Amniotic stem cell (primary cell): ENCODE measurements at regions not wholly inside any gene's neighbourhood (a gene's known extent, or its start where the extent isn't known, plus 50 kb on each side); places are given as distances from the start of the nearest gene placed in this dataset.
"Not testable (repeated sequence)": the region's sequence is repeated elsewhere in the genome, so short reads cannot be mapped to it uniquely, and the experiment has no call there.

Experiments used
- DNase-seq: peaks from one replicate; lab custom pipeline; 2025; lab: John Stamatoyannopoulos, UW

DNA sequence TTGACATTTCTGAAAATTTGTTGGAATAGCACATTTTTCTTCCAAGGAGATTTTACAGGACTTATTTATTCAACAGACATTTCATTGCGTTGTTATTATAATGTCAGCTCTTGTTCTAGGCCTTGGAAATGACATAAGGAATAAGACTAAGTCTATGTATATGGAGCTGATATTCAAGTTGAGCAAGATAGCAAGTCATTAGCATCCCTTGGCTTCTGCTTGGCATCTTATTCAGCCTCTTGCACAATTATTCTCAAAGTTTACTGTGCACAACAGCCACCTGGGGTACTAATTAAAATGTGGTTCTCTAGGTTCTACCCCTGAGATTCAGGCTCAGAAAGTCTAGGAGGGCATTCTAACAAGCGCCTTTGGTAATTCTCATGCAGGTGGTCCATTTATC, 304.8 kb upstream of the DDI1 start:
- DNase-seq: no peak

DNA sequence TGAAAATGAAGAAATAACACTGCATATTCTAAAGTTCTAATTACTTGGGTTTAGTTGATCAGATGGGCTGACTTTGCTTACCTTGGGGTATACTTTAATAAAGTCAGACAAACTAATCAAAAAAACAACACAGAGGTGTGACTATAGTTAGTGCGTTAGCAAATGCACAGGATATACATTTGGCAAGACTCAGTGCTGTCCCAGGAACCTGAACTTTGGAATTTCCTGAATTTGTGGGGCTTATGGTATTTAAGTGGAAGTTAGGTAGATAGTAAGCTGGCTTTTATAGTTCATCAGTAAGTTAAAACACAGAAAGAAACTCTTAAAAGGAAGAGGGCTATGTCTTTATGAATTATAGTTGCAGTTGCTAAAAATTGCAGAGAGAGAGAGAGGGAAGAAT, 302.6 kb upstream of the DDI1 start:
- no peak for DNase-seq

DNA sequence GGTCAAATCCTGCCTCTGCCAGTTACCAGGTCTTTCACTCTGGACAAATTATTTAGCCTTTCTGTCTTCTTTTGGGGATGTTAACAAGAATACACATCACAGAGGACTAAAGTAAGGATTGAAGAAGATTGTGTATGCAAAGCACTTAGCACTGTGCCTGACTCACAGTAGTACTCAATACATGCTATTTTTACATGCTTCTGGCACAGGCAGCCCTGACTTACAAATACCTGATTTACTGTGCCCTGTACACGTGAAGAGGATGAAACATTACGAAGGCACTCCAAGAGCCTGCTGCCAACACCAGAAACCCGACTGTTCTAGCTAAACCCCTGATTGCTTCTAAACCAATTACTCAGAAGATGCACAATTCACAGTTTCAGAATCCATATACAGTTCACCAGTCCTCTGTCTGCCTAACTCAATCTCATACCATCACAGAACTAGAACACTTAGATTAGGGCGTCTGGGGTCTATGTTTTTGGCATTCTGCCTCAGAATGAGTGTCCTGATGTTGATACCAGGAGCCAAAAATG, 300.9 kb upstream of the DDI1 start:
- no peak for DNase-seq

DNA sequence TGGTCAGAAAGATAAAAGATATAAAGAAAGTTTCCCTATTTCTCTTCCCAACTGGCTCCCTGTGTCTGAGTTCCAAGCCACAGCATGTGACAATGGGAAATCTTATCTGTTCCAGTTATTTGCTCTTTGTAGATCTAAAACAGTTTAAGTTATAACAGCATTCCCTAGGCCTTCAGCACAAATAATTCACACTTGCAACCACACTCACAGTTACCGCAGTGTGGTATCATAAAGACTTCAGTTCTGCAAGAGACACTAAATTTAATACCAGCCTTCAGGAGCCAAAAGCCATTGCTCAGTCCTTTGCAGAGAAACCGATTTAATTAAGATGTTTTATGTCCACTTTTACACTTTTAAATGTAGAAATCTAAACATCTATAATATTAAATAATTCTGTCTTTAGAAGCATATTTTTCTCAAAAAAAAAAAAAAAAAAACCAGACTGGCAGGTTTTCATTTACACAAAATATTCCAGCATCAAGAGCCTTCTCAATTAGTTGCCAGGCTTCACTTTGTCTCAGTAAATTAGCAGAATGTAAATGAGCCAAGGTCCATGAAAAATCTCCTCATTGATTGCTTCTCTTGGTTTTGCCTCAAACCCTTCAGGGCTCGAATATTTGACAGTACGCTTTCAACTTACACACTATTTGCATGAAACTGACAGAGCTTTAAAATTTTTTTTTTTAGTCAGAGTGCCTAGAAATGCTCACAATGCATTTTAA, 300.0 kb upstream of the DDI1 start:
- no peak for DNase-seq

DNA sequence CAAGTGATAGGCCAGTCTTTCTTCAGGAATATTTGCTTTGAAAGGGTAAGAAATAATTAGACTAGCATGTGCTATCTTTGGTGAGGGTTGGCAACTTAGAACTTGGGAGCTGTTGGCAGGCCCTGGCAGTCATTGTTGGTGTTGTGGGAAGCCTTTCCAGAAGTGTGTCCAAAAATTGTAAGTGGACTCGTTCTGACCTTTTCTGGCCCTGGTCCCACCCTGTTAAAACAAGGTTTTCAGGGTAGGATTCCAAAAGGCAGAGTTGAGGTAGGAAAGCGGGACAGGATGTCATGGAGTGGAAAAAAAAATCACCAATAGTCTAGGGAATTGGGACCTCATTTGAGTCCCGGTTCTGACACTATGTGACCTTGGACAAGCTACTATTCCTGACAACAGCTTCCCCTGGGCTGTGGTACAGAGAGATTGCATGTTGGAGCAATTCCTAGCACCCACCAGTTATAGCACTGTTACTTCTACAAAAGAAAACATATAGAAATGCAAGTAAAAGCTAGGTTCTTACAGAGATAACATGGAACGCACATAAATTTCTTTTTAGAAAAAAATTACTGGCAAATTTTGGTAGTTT, 299.3 kb upstream of the DDI1 start:
- DNase-seq: no peak

DNA sequence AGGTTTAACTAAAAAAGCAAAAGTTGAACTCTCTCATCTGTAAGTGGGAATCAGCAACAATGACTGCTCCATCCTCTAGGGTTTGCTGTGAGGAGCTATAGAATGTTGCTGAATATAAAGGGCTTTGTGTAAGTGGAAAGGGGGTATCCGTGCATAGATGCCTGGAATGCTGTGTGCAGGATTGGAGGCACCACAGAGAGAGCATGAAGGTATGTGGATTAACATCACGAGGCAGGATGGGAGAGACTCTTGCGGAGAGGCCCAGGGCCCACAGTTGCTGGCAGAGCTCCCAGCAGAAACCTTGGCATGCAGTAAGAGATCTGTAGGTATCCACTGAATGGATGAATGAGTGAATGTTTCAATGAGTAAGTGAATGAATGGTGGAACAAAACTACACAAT, 298.7 kb upstream of the DDI1 start:
- DNase-seq: no peak

DNA sequence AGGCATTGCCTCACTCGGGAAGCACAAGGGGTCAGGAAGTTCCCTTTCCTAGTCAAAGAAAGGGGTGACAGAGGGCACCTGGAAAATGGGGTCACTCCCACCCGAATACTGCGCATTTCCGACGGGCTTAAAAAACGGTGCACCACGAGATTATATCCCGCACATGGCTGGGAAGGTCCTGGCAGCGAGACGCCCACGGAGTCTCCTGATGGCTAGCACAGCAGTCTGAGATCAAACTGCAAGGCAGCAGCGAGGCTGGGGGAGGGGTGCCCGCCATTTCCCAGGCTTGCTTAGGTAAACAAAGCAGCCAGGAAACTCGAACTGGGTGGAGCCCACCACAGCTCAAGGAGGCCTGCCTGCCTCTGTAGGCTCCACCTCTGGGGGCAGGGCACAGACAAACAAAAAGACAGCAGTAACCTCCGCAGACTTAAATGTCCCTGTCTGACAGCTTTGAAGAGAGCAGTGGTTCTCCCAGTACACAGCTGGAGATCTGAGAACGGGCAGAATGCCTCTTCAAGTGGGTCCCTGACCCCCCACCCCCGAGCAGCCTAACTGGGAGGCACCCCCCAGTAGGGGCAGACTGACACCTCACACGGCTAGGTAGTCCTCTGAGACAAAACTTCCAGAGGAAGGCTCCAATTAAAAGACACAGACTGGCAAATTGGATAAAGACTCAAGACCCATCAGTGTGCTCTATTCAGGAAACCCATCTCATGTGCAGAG, 297.2 kb upstream of the DDI1 start:
- not testable (repeated sequence) for DNase-seq

DNA sequence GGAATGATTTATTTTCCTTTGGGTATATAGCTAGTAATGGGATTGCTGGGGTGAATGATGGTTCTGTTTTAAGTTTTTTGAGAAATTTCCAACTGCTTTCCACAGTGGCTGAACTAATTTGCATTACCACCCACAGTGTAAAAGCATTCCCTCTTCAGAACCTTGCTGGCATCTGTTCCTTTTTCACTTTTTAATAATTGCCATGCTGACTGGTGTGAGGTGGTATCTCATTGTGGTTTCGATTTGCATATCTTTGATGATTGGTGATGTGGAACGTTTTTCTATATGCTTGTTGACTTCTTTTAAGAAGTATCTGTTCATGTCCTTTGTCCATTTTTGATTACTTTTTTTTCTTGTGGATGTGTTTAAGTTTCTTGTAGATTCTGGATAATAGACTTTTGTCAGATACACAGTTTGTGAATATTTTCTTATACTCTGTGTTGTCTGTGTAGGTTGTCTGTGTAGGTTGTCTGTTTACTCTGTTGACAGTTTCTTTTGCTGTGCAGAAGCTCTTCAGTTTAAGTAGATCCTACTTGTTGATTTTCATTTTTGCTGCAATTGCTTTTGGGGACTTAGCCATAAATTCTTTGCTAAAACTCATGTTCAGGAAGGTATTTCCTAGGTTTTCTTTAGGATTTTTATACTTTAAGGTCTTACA, 291.8 kb upstream of the DDI1 start:
- no peak for DNase-seq

DNA sequence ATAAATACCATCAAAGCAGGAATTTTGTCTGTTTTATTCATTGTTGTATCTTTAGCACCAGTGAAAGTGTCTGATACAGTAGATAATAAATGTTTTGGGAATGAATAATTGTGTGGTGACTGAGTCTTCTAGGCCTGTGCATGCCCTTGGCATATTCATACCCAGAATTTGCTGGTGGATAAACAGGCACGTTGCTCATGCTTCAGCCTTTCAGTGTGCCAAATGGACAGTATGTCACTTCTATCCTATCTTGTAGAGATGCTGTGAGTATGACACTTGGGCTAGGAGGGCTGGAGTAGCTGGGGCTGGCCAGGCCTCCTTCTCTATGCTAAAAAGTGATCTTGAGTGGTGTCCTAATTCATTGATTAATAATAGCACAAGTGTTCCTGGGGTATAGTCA, 287.3 kb upstream of the DDI1 start:
- no peak for DNase-seq

DNA sequence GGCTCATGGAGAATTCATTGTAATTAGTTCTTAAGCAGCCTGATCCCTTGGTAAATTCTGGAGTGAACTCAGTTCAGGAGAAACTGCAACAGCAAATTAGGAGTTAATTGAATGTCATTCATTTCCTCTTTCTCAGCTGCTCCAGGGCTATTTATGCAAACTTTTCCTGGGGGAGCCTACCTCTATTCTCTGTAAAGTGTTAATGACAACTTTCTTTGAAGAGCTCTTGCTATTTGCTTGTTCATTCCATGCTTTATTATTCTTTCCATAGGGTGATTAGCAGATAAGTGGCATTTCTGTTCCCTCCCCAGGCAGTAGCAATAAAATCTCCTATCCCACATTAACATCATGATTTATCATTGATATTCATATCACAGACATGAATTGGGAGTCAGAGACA, 267.6 kb upstream of the DDI1 start:
- DNase-seq: no peak

DNA sequence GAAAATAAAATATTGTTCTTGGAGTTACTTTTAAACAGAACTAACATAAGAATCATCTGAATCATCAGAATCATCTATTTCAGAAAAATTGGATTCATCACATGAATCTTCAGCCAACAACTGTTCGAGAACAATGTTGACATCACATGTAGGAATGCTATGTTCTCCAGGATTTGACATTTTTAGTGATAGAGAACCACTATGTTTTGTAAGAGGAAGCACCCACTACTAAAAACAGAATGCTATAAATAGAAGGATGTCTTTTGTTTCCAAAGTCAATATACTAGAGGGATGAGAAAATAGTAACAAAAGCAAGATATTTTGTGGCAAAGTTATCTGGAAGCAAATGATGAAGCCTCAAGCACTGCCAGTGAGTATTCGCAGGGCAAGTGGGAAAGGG, 263.4 kb upstream of the DDI1 start:
- DNase-seq: no peak

DNA sequence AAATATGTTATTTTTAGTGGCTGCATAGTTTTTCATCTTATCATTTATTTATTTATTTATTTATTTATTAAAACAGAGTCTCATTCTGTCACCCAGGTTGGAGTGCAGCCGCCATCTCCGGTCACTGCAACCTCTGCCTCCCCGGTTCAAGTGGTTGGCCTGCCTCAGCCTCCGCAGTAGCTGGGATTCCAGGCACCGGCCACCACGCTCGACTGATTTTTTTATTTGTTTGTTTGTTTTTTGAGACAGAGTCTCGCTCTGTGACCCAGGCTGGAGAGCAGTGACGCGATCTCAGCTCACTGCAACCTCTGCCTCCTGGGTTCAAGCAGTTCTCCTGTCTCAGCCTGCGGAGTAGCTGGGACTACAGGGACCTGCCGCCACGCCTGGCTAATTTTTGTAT, 262.9 kb upstream of the DDI1 start:
- no peak for DNase-seq

DNA sequence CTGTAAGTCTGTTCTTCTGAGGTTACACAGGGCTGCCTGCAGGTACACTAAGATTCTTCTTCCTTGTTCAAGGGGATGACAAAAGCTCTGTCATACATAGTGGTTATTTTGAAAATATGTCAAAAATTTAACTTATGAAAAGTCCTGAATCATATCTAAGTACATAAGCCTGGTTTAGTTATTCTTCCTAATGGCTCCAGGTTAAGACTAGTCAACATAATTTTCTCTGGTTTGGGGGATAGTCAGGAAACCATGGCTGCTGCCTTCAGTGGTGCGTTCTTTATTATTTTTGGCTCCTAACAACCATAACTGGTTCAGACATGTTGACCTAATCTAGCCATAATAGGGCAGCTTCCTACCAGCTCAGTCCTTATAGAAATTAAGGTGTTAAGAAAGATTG, 257.4 kb upstream of the DDI1 start:
- DNase-seq: no peak

DNA sequence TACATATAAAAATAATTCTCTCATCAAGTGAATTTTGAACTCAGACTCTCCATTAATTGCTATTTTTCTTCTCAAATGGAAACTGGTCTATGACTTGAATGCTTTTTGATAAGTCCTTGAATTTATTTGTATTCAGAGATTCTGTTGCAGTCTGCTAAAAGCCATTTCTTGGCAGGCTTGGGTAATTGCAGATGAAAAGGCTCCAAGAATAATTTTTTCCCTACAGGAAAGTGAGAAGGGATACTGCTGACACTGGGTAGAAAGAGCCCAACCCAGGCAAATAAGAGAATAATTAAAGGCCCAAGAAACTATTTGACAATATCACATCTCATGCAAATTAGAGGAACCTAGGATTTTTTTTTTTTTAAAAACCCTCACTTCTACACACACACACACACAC, 246.5 kb upstream of the DDI1 start:
- DNase-seq: no peak

DNA sequence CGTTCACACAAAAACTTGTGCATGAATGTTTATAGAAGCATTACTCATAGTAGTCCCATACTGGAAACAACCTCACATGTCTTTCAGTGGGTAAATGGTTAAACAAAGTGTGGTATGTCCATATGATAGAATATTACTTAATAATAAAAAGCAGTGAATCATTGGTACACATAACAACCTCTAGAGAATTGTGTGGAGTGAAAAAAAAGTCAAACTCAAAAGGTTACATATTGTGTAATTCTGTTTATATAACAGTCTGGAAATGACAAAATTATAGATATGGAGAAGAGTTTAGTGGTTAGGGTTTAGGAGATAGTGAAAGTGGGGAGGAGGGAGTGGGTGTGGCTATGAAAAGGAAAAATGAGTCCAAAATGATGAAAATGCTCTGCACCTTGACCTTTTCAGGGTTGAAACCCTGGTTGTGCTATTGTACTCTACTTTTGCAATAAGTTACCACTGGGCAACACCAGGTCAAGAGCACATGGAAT, 243.4 kb upstream of the DDI1 start:
- no peak for DNase-seq

DNA sequence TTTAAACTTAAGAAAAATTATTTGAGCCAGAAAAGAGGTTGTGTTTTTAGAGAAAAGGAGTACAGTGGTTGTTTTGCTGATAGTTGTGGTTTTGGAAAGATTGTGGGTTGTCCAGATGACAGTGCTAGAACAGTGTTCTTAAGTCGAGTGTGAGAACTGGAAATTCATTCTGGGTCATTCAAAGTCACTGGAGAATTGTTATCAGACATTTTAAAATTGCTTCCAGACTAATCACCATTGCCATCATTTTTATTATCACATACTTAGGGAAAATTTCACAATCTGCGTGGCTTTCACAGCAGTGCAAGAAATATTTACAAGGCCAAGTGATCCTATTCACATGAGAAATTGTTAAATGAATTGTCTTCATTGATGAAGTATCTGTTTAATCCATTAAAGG, 242.2 kb upstream of the DDI1 start:
- DNase-seq: no peak

DNA sequence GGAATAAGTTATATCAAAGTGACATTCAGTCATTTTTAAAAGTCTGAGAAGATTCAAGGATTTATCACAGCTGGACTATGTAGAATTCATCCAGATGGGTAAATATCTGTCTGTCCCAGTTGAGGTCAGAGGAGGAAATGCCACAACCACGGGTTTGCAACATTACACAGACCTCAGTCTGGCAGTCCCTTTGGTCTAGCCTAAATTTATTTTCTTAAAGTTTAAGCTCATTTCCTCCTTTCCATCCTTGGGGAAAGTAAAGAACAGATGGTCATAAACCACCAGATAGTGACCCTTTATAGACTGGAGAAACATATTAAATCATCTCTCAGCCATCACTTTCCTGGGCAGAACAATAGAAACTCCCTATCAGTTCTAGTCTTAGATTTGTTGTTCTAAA, 238.4 kb upstream of the DDI1 start:
- DNase-seq: no peak

DNA sequence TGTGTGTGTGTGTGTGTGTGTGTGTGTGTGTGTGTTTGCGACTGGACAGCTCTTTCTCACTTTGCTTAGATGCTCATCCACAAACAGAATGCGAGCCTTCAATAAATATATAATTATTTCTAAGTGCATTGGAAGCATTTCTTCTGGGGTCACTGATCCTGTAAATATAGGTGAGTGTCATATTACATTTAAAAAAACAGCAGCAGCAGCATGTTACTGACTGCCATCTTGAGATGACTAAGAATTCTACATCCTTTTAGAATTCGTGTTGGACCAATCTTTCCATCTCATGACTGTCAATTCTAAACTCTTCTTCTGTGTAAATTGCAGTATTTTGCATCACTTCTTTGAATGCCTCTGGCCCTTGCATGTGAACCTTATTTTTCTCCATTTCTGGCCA, 238.0 kb upstream of the DDI1 start:
- no peak for DNase-seq

DNA sequence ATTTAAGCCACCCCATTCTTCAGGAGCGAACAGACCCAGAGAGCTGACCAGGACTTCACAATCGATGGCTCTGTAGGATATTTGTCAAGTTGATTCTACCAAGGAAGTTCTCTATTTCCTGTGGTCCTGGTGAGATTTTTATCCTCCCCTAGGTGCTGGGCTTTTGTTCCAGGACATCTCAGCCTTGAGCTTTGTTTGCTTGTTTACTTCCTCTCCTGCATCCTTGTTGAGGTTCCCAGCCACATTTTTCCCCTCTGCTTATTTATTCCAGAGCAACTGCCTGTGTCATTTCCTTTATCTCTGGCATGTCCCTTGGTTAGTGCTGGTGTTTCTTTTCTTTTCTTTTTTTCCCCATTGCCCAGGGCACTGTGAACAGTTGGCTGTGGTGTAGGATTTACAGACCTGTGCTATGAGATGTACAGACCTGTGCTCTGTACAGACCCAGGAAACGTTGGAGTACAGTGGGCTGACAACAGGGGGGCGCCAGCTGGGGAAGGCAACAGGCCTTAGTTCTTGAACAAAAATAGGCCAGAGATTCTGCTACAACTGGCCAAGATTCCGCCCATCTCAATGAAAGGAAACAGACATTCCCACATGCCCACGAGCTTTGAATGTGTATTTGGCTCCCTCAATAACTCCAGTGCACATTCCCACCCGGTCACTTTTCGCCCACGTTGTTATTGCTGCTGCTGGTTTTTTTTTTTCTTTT, 235.9 kb upstream of the DDI1 start:
- no peak for DNase-seq

DNA sequence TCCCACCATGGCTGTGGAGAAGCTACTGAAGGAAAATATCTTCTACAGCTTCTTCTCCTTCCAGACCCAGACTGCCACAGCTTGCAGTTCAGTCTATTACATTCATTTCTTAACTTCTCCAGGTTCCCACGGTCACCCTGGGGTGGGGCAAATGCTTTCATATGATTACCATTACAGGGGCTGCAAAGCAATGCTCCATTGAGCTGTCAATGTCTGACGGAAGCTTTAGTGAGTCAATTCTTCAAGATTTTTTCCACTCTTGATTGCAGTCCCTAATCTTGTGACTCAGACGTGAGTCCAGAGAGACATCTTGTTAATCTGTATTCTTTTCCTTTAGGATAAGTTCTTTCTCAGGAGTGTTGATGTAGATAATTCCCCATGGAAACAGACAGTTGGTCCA, 233.4 kb upstream of the DDI1 start:
- no peak for DNase-seq

DNA sequence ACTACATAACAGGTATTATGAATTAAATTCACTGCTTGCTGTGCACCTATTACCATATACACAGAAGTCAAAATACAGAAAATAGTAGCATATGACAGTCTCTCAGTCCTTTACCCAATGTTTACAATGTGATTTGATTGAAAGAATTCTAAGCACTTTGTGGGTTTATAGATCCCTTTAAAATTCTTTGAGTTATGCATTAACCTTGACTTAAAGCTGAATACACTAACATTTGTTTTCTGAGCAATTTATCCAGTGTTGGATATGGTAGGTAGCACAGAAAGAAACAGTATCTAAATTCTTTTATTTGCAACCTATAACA, 230.8 kb upstream of the DDI1 start:
- no peak for DNase-seq
